ENCODE measurements at regions not wholly inside any gene's neighbourhood (a gene's known extent, or its start where the extent isn't known, plus 50 kb on each side); places are given as distances from the start of the nearest gene placed in this dataset.

- no peak for TF ChIP-seq POLR2A (IDR thresholded peaks at IDR 0.05)
- no peak for TF ChIP-seq CTCF (IDR thresholded peaks at IDR 0.05)
These were observed 279.7 kb upstream of the SLC7A11 start for GRCh38 chr4:138521809-138522208.

Data from esophagus squamous epithelium (tissue), 4 donors.